HG03025 (cell line): ENCODE measurements at regions not wholly inside any gene's neighbourhood (a gene's known extent, or its start where the extent isn't known, plus 50 kb on each side); places are given as distances from the start of the nearest gene placed in this dataset.
A peak's percentile ranks its signal among the peaks of the same experiment; 100 is the strongest.
"Not testable (repeated sequence)": the region's sequence is repeated elsewhere in the genome, so short reads cannot be mapped to it uniquely, and the experiment has no call there.

Source experiments
- ATAC-seq: cut with Tn5 transposase; IDR thresholded peaks from one replicate; pipeline ENCODE4 v1.9.1; 2021; ENCODE audit warnings: mild to moderate bottlenecking, moderate library complexity; ENCODE audit not compliant: unreplicated experiment, low FRiP score

- no peak for ATAC-seq
Observed at GRCh38 chr6:68167604-68168003, 467.5 kb upstream of the ADGRB3 start.

DNA sequence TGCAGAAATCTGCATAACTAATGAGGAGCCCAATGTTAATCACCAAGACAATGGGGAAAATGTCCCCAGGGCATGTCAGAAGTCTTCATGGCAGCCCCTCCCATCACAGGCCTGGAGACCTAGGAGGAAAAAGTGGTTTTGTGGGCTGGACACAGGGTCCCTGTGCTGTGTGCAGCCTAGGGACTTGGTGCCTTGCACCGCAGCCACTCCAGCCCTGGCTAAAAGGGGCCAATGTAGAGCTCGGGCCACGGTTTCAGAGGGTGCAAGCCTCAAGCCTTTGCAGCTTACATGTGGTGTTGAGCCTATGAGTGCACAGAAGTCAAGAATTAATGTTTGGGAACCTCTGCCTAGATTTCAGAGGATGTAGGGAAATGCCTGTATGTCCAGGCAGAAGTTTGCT lies 474.3 kb upstream of the ADGRB3 start:
- ATAC-seq, result not testable (repeated sequence)

GRCh38 chr6:68160348-68160747 lies 474.7 kb upstream of the ADGRB3 start:
- ATAC-seq, result no peak

- no peak for ATAC-seq
Observed at GRCh38 chr6:68159433-68159832, 475.6 kb upstream of the ADGRB3 start.

- ATAC-seq, result peak; percentile 66
Observed at GRCh38 chr6:68158256-68158655, 476.8 kb upstream of the ADGRB3 start.

DNA sequence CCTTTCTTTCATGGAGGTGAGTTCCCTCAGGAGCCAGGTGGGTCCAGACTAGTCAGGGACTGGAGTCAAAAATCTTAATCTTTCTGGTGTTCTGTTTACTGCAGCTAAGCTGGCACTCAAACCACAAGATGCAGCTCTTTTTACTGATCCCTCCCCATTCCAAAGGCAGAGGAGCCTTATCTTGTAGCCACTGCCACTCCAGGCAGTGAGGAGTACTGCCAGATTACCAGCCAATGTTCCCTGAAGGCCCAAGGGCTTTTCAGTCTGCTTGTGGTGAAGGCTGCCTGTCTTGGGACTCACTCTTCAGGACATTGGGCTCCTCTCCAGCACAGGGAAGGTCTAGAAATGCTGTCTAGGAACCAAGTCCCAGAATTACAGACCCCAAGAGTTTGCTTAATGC lies 490.4 kb upstream of the ADGRB3 start:
- ATAC-seq, result no peak

DNA sequence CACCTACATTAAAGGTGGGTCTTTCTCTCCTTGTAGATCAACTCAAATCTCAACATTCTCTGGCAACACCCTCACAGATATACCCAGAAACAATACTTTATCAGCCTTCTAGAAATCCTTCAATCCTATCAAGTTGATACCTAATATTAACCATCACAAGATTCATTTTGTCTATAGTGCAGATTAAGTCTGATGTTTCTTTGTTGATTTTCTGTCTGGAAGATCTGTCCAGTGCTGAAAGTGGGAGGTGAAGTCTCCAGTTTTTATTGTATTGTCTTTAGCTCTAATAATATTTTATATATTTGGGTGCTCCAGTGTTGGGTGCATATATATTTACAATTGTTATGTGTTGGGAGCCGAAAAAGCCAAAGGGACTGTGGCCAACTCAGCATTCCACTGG lies 493.9 kb upstream of the ADGRB3 start:
- ATAC-seq, result no peak

- no peak for ATAC-seq
Observed at GRCh38 chr6:68139130-68139529, 496.0 kb upstream of the ADGRB3 start.

- ATAC-seq, result no peak
Observed at GRCh38 chr6:68134796-68135195, 500.3 kb upstream of the ADGRB3 start.

DNA sequence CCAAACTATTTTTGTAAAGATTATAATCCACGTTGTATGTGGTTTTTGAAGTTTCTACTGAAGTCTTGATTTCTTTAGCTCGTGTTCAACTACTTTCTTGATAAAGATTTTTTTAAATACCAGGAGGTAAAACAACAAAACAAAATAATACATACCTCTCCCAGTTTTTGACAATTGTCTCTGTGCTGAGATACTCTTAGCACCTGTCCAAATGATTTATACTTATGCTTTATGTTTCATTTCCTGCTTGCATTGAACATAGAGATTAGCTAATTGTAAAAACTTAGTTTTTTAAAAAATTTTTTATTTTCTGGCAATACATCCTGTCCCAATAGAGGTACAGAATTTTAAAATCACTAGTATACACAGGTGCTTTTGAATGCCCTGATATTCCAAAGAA lies 506.9 kb upstream of the ADGRB3 start:
- no peak for ATAC-seq

DNA sequence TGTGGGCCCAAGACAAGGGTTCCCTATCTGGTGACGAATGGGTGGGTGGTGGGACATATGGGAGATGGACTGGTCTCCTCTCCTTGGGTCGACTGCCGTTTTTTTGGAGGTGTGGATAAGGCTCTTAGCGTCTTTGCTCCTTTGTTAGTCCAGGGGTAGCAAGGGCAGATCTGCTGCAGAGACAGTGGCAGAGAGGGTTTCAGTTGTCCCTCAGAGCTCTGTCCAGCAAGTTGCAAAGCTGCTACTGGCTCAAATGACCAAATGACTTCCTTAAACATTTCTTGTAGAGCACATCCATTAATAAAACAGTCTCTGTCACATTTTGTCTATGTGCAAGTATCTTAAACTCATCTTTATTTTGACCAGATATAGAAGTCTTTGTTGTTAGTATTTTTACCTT lies 508.0 kb upstream of the ADGRB3 start:
- no peak for ATAC-seq

DNA sequence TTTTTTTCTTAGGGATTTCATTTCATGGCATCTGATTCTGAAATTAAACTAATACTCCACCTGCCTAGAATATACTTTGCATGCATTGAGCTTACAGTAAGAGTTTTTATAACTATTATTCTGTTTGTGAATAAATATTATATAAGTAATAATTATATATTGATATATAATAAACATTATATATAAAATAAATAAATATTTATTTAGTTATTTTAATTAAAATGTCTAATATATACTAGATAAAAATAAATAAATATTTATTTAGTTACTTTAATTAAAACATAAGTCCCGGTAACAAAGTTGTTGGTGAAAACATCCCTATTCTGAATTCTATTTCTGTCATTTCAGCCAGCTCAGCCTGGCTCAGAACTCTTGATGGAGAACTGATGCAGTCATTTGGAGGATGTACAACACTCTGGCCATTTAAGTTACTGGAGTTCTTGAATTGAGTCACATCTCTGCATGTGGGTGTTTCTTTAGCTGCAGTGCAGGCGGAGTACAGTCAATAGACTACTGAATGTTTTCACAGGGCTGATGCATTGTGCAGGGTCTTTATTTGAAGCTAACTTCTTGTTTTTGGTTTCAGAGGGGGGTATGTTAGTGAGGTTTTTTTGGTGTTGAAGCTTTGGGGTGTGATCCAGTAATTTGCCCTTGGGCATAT lies 508.9 kb upstream of the ADGRB3 start:
- peak; percentile 99 for ATAC-seq

GRCh38 chr6:68122975-68123374 lies 512.1 kb upstream of the ADGRB3 start:
- not testable (repeated sequence) for ATAC-seq

- no peak for ATAC-seq
Observed at GRCh38 chr6:68122032-68122431, 513.0 kb upstream of the ADGRB3 start.

- ATAC-seq, result not testable (repeated sequence)
Observed at GRCh38 chr6:68120954-68121353, 514.1 kb upstream of the ADGRB3 start.

DNA sequence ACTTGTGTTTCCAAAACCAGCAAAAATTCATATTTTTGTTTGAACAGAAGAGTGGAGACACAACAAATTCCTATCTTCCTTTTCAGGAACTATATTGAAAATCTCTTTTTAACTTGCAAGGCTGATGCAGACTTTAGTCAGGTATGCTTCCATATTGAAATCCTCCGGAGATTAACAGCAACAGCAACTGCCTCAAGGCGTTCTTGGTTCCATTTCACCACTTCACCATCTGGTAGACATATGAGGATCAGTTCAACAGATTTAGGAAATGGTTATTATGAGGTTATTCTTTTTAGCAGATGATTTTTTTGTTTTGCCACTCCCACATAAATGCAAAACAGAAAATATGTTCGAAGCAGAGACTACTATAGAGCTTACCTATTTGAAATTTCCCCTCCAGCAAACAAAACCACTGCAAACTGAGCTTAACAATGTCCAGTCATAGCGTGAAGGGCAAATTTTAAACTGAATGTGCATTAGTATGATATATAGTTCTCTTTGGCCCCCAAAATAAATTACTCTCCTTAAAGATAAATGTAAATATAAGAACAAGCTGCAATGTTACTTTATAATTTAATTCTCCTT lies 520.5 kb upstream of the ADGRB3 start:
- ATAC-seq, result no peak

- no peak for ATAC-seq
Observed at GRCh38 chr6:68108233-68108835, 526.7 kb upstream of the ADGRB3 start.

DNA sequence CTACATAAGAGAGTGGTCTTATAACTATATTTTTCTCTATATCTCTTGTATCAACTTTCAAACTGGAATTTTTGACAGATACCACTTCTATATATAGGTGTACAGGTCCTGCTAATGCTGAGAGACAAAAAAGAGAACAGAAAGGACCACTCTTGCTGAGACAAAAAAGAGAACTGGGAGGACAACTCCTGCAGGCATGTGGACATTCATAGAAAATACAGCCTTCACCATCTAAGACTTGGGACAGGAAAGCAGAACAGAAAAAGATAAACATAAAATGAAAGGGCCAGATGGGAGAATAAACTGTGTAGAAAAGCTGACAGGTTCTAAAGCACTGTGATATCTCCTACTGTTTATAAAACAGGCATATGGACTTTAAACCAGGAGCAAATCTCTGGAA lies 541.0 kb upstream of the ADGRB3 start:
- ATAC-seq, result peak; percentile 99

GRCh38 chr6:68087399-68088133 lies 547.5 kb upstream of the ADGRB3 start:
- peak; percentile 91 for ATAC-seq

DNA sequence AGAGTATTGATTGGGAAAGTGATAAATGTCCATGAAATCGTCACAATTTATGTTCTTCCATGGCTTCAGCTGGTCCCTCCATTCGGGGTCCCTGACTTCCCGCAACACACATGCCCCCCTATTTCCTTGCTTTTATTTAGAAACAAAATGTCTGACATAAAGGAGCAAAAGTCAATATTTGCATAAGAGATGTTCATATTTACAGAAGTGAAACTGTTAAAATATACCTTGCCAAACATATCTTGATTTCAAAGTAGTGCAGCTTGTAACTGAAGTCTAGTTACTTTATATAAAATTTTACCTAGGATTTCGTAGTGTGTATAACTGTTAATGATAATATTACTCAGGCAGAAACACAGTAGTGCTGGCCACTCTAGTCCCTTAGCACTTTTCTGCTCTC lies 548.9 kb upstream of the ADGRB3 start:
- ATAC-seq, result no peak

DNA sequence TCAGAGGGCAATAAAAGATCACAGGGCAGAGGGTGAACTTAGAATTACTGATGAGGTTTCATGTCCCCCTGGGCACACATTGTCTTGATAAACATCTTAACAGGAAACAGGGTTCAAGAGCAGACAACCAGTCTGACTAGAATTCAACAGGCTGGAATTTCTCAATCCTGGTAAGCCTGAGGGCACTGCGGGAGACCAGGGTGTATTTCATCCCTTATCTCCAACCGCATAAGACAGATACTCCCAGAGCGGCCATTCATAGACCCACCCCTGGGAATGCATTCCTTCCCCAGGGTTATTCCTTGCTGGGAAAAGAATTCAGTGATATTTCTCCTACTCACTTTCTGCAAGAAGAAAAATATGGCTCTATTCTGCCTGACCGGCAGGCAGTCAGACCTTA lies 549.5 kb upstream of the ADGRB3 start:
- not testable (repeated sequence) for ATAC-seq
